ENCODE measurements at regions not wholly inside any gene's neighbourhood (a gene's known extent, or its start where the extent isn't known, plus 50 kb on each side); places are given as distances from the start of the nearest gene placed in this dataset.

- TF ChIP-seq CTCF (IDR thresholded peaks at IDR 0.05) = no peak
- TF ChIP-seq POLR2AphosphoS5 (IDR thresholded peaks at IDR 0.05) = no peak
These were observed 456.2 kb upstream of the THBS1 start for GRCh38 chr15:39124553-39125171.
